CD4-positive, alpha-beta T cell treated with Interleukin-17A for 4 hours (primary cell): ENCODE measurements at regions not wholly inside any gene's neighbourhood (a gene's known extent, or its start where the extent isn't known, plus 50 kb on each side); places are given as distances from the start of the nearest gene placed in this dataset.
"Not testable (repeated sequence)": the region's sequence is repeated elsewhere in the genome, so short reads cannot be mapped to it uniquely, and the experiment has no call there.

Source experiments
- DNase-seq: peaks from one replicate; pipeline ENCODE4 v3.0.0-alpha.2; 2020; ENCODE audit warnings: mixed read lengths

GRCh38 chr5:63553073-63553472 is 409.2 kb downstream of the HTR1A start:
- no peak for DNase-seq

- no peak for DNase-seq
Observed at GRCh38 chr5:63535840-63536602, 426.2 kb downstream of the HTR1A start.

GRCh38 chr5:63524281-63524680 is 438.0 kb downstream of the HTR1A start:
- DNase-seq = no peak

- no peak for DNase-seq
Observed at GRCh38 chr5:63516006-63516405, 446.2 kb downstream of the HTR1A start.

GRCh38 chr5:63500242-63500641 is 462.0 kb downstream of the HTR1A start:
- DNase-seq = no peak

GRCh38 chr5:63495225-63495624 is 467.0 kb downstream of the HTR1A start:
- DNase-seq = no peak

GRCh38 chr5:63483338-63483737 is 478.9 kb downstream of the HTR1A start:
- no peak for DNase-seq

GRCh38 chr5:63473335-63473967 is 488.8 kb downstream of the HTR1A start:
- no peak for DNase-seq

- DNase-seq = no peak
Observed at GRCh38 chr5:63456279-63456678, 506.0 kb downstream of the HTR1A start.

- DNase-seq = no peak
Observed at GRCh38 chr5:63451188-63451587, 511.1 kb downstream of the HTR1A start.

GRCh38 chr5:63439537-63439936 is 522.7 kb downstream of the HTR1A start:
- DNase-seq = no peak

- DNase-seq = no peak
Observed at GRCh38 chr5:63409737-63410136, 552.5 kb downstream of the HTR1A start.

- DNase-seq = no peak
Observed at GRCh38 chr5:63408984-63409383, 553.3 kb downstream of the HTR1A start.

- DNase-seq = no peak
Observed at GRCh38 chr5:63401436-63402046, 560.7 kb downstream of the HTR1A start.

- DNase-seq = no peak
Observed at GRCh38 chr5:63400079-63400478, 562.2 kb downstream of the HTR1A start.

- DNase-seq = no peak
Observed at GRCh38 chr5:63398346-63398745, 563.9 kb downstream of the HTR1A start.

- not testable (repeated sequence) for DNase-seq
Observed at GRCh38 chr5:63388188-63388587, 574.1 kb downstream of the HTR1A start.

- DNase-seq = no peak
Observed at GRCh38 chr5:63375851-63376250, 586.4 kb downstream of the HTR1A start.

GRCh38 chr5:63374085-63374484 is 588.2 kb downstream of the HTR1A start:
- no peak for DNase-seq

GRCh38 chr5:63351164-63351563 is 611.1 kb downstream of the HTR1A start:
- no peak for DNase-seq

GRCh38 chr5:63346451-63346850 is 615.8 kb downstream of the HTR1A start:
- DNase-seq = no peak

GRCh38 chr5:63341442-63341841 is 620.8 kb downstream of the HTR1A start:
- DNase-seq = no peak

GRCh38 chr5:63323926-63324325 is 638.3 kb downstream of the HTR1A start:
- no peak for DNase-seq

GRCh38 chr5:63314551-63314950 is 647.7 kb downstream of the HTR1A start:
- no peak for DNase-seq
